ENCODE measurements at regions not wholly inside any gene's neighbourhood (a gene's known extent, or its start where the extent isn't known, plus 50 kb on each side); places are given as distances from the start of the nearest gene placed in this dataset.
"Not testable (repeated sequence)": the region's sequence is repeated elsewhere in the genome, so short reads cannot be mapped to it uniquely, and the experiment has no call there.

DNA sequence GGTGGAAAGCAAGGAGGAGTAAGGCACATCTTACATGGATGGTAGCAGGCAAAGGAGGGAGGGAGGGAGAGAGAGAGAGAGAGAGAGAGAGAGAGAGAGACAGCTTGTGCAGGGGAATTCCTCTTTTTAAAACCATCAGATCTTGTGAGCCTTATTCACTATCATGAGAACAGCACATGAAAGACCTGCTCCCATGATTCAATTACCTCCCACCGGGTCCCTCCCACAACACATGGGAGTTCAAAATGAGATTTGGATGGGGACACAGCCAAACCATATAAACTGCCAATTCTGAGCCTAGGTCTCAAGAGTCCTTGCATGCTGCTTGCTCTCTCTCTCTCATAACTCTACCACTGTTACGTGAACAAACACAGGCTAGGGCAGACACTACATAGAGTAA is 120.8 kb upstream of the SLC6A11 start:
- FAIRE-seq; DNase-seq (ENCODE audit: extremely low spot score, insufficient read length, low read depth): not testable (repeated sequence)

DNA sequence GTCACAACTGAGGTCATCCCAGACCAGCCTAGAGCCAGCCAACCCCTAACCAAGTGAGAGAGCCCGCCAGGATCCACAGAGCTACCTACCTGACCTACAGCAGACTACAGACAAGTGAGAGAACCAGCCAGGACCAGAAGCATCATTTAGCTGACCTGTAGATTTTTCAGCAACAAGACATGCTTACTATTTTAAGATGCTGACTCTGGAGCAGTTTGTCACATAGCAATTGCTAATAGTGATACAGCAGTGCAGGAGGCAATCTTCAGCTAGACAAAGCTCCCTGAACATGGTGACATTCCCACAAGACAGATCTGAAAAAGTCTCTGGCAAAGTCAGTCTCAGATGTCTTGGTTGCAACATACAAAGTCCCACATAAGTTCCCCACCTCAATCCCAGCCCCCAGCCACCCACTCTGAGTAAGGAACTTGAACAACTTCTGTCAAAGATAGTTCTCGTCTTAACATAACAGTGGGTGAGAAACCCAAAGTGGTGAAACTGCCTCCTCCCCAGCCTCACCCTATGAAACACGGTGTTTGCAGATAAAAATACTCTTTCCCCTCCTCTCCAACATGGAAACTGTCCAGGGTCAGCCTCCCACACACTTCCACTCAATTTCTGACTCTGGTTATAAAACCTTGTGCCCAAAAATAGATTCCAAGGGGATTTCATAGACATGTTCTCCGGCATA is 120.3 kb upstream of the SLC6A11 start:
- DNase-seq (ENCODE audit: extremely low spot score, insufficient read length, low read depth) (no peak), FAIRE-seq (no peak)

DNA sequence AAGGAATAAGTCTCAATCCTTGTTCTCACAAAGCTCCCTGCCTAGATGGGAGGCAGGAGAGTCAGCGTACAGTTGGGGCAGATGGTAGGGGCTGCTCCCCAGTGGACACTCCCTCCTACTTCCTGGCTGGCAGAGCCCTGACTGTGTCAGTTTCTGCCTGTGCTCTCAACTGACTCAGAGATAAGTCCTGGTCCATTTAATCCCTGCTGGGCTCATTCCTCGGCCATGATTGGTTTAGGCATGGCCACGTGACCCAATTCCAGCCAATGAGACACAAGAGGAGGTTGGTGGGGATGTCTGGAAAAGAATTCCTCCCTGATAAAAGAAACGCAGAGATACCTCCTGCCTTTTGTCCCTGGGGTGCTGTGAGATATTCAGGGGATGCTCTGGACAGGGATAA is 118.1 kb upstream of the SLC6A11 start:
- no peak for FAIRE-seq
- DNase-seq (ENCODE audit: extremely low spot score, insufficient read length, low read depth): no peak

DNA sequence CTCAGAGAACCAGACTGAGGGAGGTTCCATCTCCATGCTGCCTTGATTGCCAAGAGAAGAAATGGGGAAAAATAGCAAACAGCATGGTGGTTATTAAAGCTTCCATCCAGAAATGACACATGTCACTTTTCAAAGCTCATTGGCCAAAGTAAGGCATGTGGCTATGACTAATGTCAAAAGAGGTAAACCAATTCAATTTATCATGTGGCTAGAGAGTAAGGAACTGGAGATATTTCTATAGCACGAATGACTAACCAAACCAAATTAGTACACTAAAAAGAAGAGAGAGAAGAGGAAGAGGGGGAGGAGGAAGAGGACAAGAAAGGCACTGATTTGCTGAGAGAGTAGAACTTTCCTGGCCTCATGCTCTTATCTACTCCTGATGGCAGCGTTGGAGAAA is 115.2 kb upstream of the SLC6A11 start:
- DNase-seq (ENCODE audit: extremely low spot score, insufficient read length, low read depth): no peak
- no peak for FAIRE-seq

DNA sequence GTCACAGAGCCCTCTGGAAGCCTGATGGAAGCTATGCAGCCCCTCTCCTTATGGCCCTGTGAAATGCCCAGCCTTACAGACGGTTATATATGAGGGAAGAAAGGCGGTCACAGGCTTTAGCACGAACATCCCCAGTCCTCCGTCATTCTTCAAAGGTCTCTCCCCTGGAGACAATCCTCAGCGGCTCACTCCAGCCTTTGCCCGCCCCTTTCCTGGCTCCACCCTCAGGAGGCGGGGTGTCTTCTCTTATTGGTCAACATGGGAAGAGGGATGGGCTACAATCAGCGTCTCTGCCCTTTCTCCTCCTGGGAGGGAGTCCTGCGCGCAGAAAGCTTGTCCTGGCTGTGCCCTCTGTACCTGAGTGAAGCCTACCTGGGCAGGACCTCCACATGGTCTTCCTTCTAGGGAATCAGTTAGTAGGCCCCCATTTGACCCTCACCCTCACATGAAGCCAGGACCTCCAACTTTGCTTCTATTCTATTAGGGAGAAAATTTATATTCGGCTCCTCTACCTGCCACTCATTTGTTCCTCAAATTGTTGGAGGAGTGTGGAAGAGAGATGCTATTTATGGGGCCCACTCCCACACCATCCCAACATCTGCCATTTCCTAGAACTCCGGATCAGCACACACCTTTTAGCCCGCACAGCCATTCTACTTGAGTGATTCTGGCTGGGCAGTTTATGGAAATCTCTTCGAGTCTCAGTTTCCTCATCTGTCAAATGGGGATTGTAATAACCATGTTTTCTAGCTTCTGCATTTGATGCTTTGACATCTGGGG is 112.9 kb upstream of the SLC6A11 start:
- FAIRE-seq (no peak), DNase-seq (ENCODE audit: extremely low spot score, insufficient read length, low read depth) (no peak)

DNA sequence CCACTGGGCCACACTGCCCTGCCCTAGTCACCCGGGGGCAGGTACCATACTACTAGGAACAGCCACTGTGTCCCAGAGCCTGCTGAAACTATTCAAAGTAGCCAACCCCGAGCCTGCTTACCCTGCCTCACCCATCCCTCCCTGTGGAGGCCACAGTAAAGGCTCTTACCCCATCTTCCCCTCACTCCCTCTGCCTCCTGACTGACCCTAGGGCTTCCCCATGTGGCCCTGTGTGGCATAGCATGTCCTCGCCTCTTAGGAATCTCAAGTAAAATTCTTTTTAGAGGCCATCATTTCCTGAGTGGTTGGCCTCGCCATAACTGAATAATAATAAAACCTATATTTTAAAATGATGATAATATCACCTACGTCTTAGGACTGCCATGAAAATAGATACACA is 112.2 kb upstream of the SLC6A11 start:
- FAIRE-seq (no peak), DNase-seq (ENCODE audit: extremely low spot score, insufficient read length, low read depth) (no peak)

DNA sequence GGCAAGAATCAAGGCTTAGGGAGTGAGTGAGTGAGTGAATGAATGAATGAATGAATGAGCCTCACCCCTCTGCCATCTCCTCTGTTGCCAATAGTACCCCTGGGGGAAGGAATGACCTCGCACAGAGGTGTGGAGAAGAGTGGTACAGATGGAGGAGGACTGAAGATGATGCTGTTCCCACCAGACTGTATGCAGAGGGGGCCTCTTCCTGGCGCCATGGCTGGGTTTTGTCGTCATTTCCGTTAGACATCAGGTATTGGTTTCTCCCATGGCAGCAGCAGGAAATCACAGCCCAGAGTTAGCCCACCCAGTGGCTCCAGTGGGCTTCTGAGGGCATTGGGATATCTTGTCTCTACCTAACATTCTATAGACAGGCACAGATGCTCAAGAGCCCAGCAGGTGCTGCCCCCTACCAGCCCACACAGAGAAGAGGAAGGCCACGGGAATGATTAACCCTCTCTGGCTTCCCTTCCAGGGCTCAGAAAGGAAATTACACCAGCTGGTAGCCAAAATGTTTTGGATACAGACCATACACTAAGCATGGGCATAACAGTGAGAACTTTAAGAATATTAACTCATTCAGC is 109.8 kb upstream of the SLC6A11 start:
- DNase-seq (ENCODE audit: extremely low spot score, insufficient read length, low read depth) (no peak), FAIRE-seq (no peak)

DNA sequence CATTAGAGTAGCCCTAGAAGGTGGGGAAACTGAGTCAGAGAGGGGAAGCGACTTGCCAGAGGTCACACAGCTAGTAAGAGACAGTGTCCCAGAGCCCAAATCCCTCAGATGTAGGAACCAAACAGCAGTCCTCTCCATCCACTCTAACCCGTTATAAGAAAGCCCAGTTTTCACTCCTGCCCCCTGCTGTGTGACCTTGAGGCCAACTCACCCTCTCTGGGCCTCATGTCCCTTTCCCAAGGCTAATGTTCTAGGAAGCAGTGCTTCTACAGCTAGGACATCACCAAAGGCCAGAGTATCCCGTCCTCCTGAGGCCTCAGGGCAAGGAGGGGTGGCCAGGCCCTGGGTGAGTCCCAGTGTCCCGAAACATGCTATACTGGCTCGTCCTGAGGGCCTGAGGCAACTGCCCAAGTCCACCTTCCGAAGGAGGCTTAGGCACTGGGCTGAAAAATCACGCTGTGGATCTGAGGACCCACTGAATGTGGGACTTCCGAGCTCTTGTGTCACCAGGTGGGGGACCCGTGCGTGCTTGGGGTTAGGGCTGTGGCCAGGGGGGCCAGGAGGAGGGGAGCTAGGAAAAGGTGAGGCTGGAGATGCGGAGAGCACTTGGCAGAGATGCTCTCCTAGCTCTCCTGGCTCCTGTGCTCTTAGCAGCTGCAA is 109.2 kb upstream of the SLC6A11 start:
- FAIRE-seq (no peak), DNase-seq (ENCODE audit: extremely low spot score, insufficient read length, low read depth) (no peak)

DNA sequence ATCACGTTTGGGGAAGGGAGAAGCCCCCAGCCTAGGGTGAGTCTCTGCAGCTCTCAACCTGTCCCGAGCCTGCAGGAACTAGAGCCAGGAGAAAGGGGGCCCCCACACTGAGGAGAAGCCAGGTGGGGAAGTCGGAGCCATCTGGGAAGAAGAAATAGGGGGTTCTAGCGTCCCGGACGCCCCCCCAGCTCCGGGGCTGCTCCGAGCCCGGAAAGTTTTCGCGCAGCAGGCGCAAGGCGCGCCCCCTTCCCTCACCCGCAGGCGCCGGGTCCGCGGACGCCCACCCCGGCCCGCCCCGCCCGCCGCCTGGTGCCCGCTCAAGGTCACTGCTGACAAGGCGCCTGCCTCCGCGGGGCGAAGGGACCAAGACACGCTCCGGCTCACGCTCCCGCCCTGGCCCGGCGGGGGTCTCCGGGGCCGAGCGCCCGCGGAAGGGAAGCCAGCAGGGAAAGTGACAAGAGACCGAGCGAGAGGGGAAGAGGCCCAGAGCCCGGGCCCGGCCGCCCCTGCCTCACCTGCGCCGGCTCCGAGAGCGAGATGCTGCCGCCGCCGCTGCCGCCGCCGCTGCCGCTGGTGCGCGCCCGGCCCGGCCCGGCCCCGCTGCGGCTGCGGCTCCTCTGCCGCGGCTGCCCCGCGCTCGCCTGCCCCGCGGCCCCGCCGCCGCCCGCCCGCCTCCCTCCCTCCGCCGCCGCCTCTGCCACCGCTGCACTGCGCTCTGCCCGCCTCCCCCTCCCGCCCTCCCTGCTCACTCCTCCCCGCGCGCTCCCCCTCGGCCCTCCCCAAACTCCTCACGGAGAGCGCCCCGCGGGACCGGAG is 108.4 kb upstream of the SLC6A11 start:
- no peak for FAIRE-seq

DNA sequence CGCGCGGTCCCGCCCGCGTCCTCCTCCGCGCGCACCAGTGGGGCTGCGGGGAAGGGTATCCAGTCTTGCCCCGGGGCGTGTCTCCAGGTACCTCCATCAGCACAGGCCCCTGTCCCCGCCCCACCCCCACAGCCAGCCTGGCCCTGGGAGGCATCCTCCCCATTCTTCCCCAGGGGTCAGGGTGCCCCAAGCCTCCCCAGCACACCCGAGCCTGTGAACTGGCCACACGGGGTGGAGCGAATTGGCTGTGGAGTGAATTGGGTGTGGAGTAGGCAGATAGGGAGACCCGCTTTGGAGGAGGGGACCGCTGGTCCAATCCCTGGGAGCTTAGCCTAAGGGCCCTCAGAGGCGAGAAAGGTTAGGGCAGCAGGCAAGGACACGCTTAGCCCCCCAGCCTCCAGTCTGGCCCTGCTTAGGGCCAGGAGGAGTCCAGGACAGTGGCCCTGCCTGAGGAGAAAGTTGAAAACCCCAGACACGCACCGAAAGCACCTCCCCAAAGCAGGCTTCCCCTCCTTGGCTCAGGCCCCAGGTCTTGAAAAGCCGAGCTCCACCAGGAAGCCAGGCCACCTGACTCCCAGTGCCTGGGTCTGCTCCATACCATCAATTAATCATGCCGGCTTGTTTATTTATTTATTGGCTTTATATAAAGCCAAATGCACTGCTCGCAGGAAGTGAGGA is 107.7 kb upstream of the SLC6A11 start:
- no peak for DNase-seq (ENCODE audit: extremely low spot score, insufficient read length, low read depth)
- FAIRE-seq: no peak

More for the DNA sequence above, 108.4 kb upstream of the SLC6A11 start:
- DNase-seq (ENCODE audit: extremely low spot score, insufficient read length, low read depth): no peak

DNA sequence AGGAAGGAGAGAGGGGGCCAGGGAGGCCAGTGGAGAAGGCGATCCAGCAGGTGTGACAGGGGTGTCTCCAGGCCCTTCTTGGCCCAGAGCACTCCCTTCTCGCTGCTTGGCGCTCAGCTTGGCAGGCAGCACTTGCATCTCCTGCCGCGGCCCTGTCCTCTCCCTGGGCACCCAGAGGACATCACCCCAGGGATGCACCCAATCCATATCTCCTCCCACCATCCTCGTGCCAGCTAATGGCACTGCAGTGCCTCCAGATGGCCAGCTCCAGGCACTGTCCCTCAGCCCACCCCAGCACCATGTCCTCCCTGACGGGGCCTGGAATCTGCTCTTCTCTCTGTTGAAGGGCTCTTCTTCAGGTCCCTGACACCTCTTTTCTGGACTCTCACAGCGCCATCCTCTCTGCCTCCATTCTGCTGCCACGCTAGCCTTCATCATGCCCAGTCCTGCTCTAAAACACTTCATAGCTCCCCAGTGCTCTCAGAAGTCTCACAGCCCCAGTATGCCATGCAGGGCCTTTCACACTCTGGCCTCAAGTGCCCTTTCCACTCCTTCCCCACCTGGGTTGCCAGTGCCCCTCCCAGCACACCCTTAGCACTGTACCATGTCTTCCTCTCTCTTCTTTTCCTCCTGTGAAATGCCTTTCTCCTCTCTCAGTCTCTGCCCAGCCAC is 106.8 kb upstream of the SLC6A11 start:
- no peak for FAIRE-seq
- no peak for DNase-seq (ENCODE audit: extremely low spot score, insufficient read length, low read depth)

DNA sequence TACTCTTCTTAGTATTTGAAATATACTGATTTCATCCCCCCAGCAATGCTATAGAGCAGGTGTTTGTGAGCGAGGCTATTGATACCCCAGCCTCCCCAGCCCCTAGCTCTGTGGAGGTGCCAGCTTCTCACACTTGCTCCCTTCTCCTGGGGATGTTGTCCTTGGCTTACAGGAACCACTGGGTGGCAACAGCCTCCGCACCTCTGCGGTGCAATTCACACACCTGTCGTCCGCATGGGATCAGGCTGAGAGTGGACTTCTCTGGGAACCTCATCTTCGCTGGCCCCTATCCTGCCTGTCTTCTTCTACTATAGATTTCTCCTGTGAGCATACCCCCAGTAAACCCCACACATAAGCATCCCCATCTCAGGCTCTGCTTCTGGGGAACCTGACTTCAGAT is 103.9 kb upstream of the SLC6A11 start:
- no peak for FAIRE-seq
- DNase-seq (ENCODE audit: extremely low spot score, insufficient read length, low read depth): no peak

DNA sequence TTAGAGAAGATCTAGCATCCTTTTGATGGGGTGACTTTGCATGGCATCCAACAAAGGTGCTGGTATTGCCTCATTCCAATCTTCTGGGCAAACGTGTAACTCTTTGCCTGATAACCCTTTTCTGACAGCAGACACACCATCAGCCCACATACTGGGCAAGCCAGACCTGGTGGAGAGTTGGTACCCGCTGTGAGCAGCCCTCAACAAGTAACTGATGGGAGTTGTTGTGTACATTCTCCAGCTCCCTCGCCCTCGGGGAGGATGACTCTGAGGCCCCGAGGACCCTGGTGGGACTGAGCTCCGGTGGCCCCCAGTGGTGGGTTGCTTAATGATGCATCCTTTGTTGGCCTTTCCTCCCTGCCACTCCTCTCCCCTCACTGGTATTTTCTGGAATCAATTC is 102.4 kb upstream of the SLC6A11 start:
- no peak for FAIRE-seq
- no peak for DNase-seq (ENCODE audit: extremely low spot score, insufficient read length, low read depth)

DNA sequence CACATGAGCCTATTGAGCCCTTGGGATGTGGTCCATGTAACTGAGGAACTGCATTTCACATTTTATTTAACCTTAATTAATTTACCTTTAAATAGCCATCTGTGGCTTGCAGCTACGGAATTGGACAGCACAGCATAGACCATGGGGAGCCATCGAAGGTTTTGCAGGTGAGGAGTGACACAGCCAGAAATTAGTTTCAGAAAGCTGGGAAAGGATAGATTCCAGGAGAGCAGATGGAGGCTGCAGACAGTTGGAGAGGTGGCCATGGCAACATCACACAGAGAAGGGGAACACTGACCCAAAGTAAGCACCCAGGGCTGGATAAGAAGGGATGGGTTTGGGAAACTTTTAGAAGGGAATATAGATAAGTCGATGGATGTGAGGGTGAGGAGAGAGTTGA is 100.1 kb upstream of the SLC6A11 start:
- no peak for FAIRE-seq

DNA sequence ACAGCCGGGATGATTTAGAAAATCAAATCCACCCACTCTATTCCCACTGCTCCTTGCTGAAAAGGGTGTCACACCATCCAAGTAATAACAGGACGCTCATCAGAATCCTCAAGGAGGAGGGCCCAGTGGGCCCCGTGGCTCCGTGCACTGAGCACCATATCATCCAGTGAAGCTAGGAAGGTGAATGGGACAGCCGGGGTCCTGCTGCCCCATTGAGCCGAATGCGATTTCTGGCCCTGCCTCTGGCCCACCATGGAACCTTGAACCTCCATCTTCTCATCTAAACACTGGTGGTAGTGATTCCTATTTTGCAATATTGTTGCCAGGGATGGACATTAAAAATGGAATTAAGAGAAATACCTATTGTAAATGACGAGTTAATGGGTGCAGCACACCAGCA is 99.1 kb upstream of the SLC6A11 start:
- DNase-seq (ENCODE audit: extremely low spot score, insufficient read length, low read depth): no peak
- no peak for FAIRE-seq

More for the DNA sequence above, 100.1 kb upstream of the SLC6A11 start:
- DNase-seq (ENCODE audit: extremely low spot score, insufficient read length, low read depth): no peak

DNA sequence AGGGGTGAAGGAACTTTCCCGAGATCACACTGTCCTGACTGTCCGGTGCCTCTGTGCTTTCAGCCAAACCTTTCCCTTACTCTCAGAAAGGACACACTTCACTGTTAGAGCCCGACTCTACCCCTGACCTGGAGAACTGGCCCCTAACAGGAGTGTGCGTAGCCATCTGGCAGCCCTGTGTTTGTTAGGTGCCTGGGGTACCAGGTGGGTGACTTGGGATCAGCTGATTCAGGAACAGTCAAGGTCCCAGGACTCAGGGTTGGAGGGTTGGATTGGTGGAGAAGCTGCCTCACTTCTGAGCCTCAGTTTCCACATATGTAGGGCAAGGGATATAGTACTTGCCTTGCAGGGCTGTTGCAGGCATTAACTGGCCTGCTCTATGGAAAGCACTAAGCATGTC is 98.3 kb upstream of the SLC6A11 start:
- DNase-seq (ENCODE audit: extremely low spot score, insufficient read length, low read depth): no peak
- no peak for FAIRE-seq

DNA sequence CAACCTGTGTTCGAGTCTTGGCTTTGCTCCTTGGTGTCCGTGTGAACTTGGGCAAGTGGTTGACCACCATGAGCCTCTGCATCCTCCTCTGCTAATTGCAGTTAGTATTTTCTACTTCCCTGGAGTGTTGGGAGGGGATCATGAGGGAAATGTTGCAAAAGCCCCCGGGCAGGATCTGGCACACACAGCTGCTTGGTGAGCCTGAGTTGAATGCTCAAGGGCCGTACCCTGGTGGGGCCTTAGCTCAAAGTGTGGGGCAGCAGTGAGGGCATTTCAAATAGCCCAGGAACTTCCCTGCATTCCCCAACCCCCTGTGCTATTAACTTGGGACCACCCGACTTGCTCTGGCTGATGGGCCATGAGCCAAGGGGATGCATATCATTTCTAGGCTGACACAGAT is 94.9 kb upstream of the SLC6A11 start:
- FAIRE-seq (no peak), DNase-seq (ENCODE audit: extremely low spot score, insufficient read length, low read depth) (no peak)

DNA sequence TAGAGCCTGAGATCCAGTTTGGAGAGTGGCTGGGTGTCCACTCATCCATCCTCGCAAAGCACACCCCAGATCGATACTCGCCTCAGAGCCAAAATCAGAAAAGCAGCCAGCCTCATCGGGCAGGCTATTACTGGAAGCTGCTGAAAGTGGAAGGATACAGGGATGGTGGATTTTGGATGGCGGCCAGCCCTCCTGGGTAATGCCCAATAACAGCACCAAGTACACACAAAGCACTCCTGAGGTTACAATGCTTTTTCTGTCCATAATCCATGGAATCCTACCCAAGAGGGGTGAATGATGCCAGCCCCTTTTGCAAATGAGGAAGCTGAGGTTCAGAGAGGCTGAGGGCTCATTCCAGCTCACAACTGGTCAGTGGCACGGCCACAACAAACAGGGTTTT is 93.1 kb upstream of the SLC6A11 start:
- no peak for FAIRE-seq
- DNase-seq (ENCODE audit: extremely low spot score, insufficient read length, low read depth): no peak

DNA sequence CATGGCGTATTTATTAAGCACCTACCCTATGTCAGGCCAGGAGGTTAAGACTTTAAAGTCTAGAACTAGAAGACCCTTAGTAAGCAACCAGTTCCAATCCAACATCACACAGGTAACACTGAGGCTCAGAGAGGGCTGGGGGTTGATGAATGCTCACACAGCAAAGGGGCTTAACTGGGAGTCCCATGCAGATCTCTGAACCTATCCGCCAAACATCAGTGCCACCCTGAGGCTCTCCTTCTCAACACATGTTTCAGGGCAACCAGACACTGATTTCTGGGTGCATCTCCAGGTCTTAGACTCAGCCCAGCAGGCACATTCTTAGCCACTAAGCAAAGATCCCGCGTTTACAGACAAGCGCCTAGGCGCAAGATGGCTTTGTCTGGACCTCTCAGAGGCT is 92.0 kb upstream of the SLC6A11 start:
- FAIRE-seq (no peak), DNase-seq (ENCODE audit: extremely low spot score, insufficient read length, low read depth) (no peak)

Data from GM18507 (cell line).